SU-DHL-6 (cell line): ENCODE measurements at regions not wholly inside any gene's neighbourhood (a gene's known extent, or its start where the extent isn't known, plus 50 kb on each side); places are given as distances from the start of the nearest gene placed in this dataset.

Experiments
- H2AFZ ChIP-seq: fragments of 200-600 bp; sonication (generic); 2 replicates; pipeline ENCODE4 v1.6.1; 2014; ENCODE audit warnings: low read depth, mild to moderate bottlenecking, moderate library complexity, mixed read lengths, antibody characterized with exemption, low read length; ENCODE audit not compliant: severe bottlenecking
- H3F3A ChIP-seq: fragments of 200-600 bp; shearing (Covaris generic); 2 replicates; pipeline ENCODE4 v1.6.0; 2016; ENCODE audit warnings: antibody characterized with exemption, mild to moderate bottlenecking; ENCODE audit not compliant: insufficient read depth
- H3K27ac ChIP-seq: fragments of 200-600 bp; sonication (generic); 2 replicates; pipeline ENCODE4 v1.5.1; 2016; ENCODE audit warnings: low read depth, mild to moderate bottlenecking, low read length, moderate library complexity, mixed read lengths
- H3K27me3 ChIP-seq: fragments of 200-600 bp; sonication (generic), shearing (Covaris generic); 2 replicates; pipeline ENCODE4 v1.6.0; 2014; ENCODE audit warnings: mild to moderate bottlenecking, low read length
- H3K36me3 ChIP-seq: fragments of 200-600 bp; sonication (generic); 2 replicates; pipeline ENCODE4 v1.6.1; 2014; ENCODE audit warnings: mild to moderate bottlenecking, low read length, mixed read lengths
- H3K4me2 ChIP-seq: fragments of 300-600, 200-600 bp; shearing (Covaris generic), sonication (generic); 2 replicates; pipeline ENCODE4 v1.6.0; 2014; ENCODE audit warnings: low read length, low read depth, mild to moderate bottlenecking; ENCODE audit not compliant: poor library complexity, severe bottlenecking
- H3K4me3 ChIP-seq: fragments of 200-600 bp; sonication (generic); 2 replicates; pipeline ENCODE4 v1.5.1; 2014; ENCODE audit warnings: antibody characterized with exemption, low read length, mild to moderate bottlenecking, mixed read lengths; ENCODE audit not compliant: insufficient read depth, poor library complexity, severe bottlenecking
- H3K79me2 ChIP-seq: fragments of 200-600 bp; sonication (generic); 2 replicates; pipeline ENCODE4 v1.6.1; 2014; ENCODE audit warnings: mild to moderate bottlenecking, low read length, moderate library complexity; ENCODE audit not compliant: insufficient read depth
- H3K9ac ChIP-seq: fragments of 200-600 bp; sonication (generic); 2 replicates; pipeline ENCODE4 v1.7.0; 2014; ENCODE audit warnings: mild to moderate bottlenecking, low read length
- H3K9me2 ChIP-seq: fragments of 200-600 bp; sonication (generic); replicated peaks from 2 replicates; pipeline ENCODE4 v1.6.1; 2014; ENCODE audit warnings: low read length; ENCODE audit not compliant: insufficient read depth
- H3K9me3 ChIP-seq: fragments of 200-600 bp; sonication (generic); 2 replicates; pipeline ENCODE4 v1.6.1; 2014; ENCODE audit warnings: low read length, mixed read lengths; ENCODE audit not compliant: insufficient read depth
- H4K20me1 ChIP-seq: fragments of 200-600 bp; sonication (generic); 2 replicates; pipeline ENCODE4 v1.6.1; 2014; ENCODE audit warnings: low read depth, mild to moderate bottlenecking, antibody characterized with exemption, low read length, moderate library complexity, mixed read lengths
- CTCF ChIP-seq: fragments of 200-600 bp; sonication (generic); IDR thresholded peaks from one replicate; pipeline ENCODE4 v1.5.1; 2017; ENCODE audit warnings: antibody characterized with exemption, mild to moderate bottlenecking, low read length, moderate library complexity; ENCODE audit not compliant: insufficient read depth, poor library complexity, severe bottlenecking
- EZH2phosphoT487 ChIP-seq: fragments of 200-600 bp; sonication (generic), shearing (Covaris generic); conservative IDR thresholded peaks from 2 replicates; pipeline ENCODE4 v1.6.1; 2018; ENCODE audit warnings: mild to moderate bottlenecking, antibody characterized with exemption, low read length, moderate library complexity, mixed read lengths

- no peaks in the 10 kb centered on the region for H3K36me3 ChIP-seq
- no peaks in the 10 kb centered on the region for H3K9me2 ChIP-seq
- no peak for TF ChIP-seq EZH2phosphoT487
- TF ChIP-seq CTCF, result no peak
- no peak overlapping the region for H3K27ac ChIP-seq
- no peak overlapping the region for H3K9ac ChIP-seq
- H2AFZ ChIP-seq, result no peak overlapping the region
- H3K79me2 ChIP-seq, result no peaks in the 10 kb centered on the region
- H3K4me2 ChIP-seq, result no peak overlapping the region
- H3F3A ChIP-seq, result no peaks in the 10 kb centered on the region
- H4K20me1 ChIP-seq, result no peaks in the 10 kb centered on the region
- no peaks in the 10 kb centered on the region for H3K9me3 ChIP-seq
- no peaks in the 10 kb centered on the region for H3K27me3 ChIP-seq
- no peak overlapping the region for H3K4me3 ChIP-seq
Measured at GRCh38 chr12:66741919-66742318, 63.0 kb upstream of the GRIP1 start.

GRCh38 chr12:66742508-66743367 is 63.9 kb upstream of the GRIP1 start:
- Histone ChIP-seq H3K9me3 (no peaks in the 10 kb centered on the region), H3K9me2 (no peaks in the 10 kb centered on the region), H3K79me2 (no peaks in the 10 kb centered on the region), H3K27me3 (no peaks in the 10 kb centered on the region), H3K27ac (no peak overlapping the region), H3K4me2 (no peak overlapping the region), H3K36me3 (no peaks in the 10 kb centered on the region), H3F3A (no peaks in the 10 kb centered on the region), H4K20me1 (no peaks in the 10 kb centered on the region), H3K4me3 (no peak overlapping the region), H2AFZ (peak overlapping the region; percentile 17), H3K9ac (no peak overlapping the region)
- TF ChIP-seq CTCF (no peak), EZH2phosphoT487 (no peak)

GRCh38 chr12:66744461-66744860 is 65.6 kb upstream of the GRIP1 start:
- Histone ChIP-seq H3K9me3 (no peaks in the 10 kb centered on the region), H3K27me3 (no peaks in the 10 kb centered on the region), H2AFZ (no peak overlapping the region), H3F3A (no peaks in the 10 kb centered on the region), H3K9me2 (no peaks in the 10 kb centered on the region), H3K27ac (no peak overlapping the region), H3K9ac (no peak overlapping the region), H3K36me3 (no peaks in the 10 kb centered on the region), H4K20me1 (no peaks in the 10 kb centered on the region), H3K79me2 (no peaks in the 10 kb centered on the region), H3K4me3 (no peak overlapping the region), H3K4me2 (no peak overlapping the region)
- no peak for TF ChIP-seq EZH2phosphoT487
- TF ChIP-seq CTCF, result no peak
